ENCODE measurements at regions not wholly inside any gene's neighbourhood (a gene's known extent, or its start where the extent isn't known, plus 50 kb on each side); places are given as distances from the start of the nearest gene placed in this dataset.

DNA sequence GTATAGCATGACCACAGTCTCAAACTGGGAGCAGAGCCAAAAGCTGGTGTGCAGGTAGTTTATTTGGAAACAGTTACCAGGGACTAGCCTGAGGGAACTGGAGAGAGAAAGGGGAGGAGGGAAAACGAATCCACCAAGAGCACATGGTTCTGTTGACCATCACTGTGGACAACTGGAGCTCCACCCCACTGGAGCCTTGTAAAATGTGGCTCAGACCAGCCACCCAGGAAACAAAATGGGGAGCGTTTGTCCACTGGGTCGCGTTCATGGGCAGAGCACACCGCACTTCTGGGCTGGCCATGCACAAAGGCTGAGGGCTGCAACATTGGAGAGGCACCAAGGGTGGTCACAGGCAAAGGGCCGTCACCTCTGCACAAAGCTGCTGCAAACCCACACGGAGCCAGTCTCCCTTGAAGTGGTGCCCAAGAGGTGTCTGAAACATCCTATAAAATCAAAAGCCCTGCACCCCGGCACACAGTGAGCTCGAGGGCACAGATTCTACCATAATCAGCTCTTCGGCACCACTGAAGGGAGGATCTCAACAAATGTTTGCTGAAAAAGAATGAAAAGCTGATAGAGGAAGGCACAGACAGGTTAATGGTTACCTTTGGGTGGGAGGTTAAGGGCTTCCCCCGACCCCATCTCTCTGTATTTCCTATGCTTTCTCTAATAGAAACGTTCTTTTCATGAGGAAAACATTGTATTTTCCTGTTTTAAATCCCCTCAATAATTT lies 192.9 kb downstream of the INHBB start:
- Histone ChIP-seq H4K20me1 (ENCODE audit: insufficient read depth, low read depth, low read length) (no peaks in the 10 kb centered on the region), H3K27ac (ENCODE audit: low read length) (no peak overlapping the region), H3K4me2 (ENCODE audit: low read depth, low read length, poor library complexity, severe bottlenecking) (no peak overlapping the region), H3K9ac (ENCODE audit: low read length) (no peak overlapping the region), H3K9me3 (ENCODE audit: low read length) (no peaks in the 10 kb centered on the region), H3K27me3 (ENCODE audit: low read length) (no peaks in the 10 kb centered on the region), H3K36me3 (ENCODE audit: insufficient read depth, low read length) (no peaks in the 10 kb centered on the region), H3K4me3 (ENCODE audit: low read length) (no peak overlapping the region), H2AFZ (ENCODE audit: low read length) (no peak overlapping the region), H3K9me2 (replicated peaks; ENCODE audit: insufficient read depth, low read length) (no peaks in the 10 kb centered on the region), H3K4me1 (ENCODE audit: low read length) (no peaks in the 10 kb centered on the region), H3K79me2 (ENCODE audit: low read length) (no peaks in the 10 kb centered on the region)
- DNase-seq, result no peak

DNA sequence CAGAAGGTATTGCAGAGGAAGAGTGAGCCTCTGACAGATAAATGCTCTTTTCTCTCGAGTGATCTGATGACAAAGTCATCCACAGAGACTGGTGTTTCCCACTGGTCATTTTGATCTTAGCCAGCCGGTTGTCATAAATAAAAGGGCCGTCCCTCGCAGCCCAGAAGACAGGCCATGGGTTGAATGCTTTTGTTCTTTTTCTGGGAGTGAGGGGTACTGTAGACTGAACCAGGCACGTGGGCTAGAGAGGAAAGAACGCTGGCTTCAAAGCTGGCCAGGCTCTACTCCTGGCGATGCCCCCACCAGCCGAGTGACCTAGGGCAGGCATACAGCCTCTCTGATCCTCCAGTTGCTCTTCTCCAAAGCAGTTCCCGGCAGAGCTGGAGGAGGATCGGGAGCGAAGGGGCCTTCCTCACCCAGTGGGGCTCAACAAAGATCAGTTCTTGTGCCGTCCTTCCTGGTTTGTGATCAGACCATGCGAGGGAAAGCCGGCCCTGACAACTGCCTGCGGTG lies 193.5 kb downstream of the INHBB start:
- Histone ChIP-seq H3K27me3 (ENCODE audit: low read length) (no peaks in the 10 kb centered on the region), H3K4me2 (ENCODE audit: low read depth, low read length, poor library complexity, severe bottlenecking) (no peak overlapping the region), H3K9ac (ENCODE audit: low read length) (no peak overlapping the region), H2AFZ (ENCODE audit: low read length) (no peak overlapping the region), H3K9me2 (replicated peaks; ENCODE audit: insufficient read depth, low read length) (no peaks in the 10 kb centered on the region), H3K4me3 (ENCODE audit: low read length) (no peak overlapping the region), H3K4me1 (ENCODE audit: low read length) (no peaks in the 10 kb centered on the region), H3K36me3 (ENCODE audit: insufficient read depth, low read length) (no peaks in the 10 kb centered on the region), H3K27ac (ENCODE audit: low read length) (no peak overlapping the region), H3K9me3 (ENCODE audit: low read length) (no peaks in the 10 kb centered on the region), H3K79me2 (ENCODE audit: low read length) (no peaks in the 10 kb centered on the region), H4K20me1 (ENCODE audit: insufficient read depth, low read depth, low read length) (no peaks in the 10 kb centered on the region)
- DNase-seq, result no peak

GRCh38 chr2:120539937-120540718 lies 194.2 kb downstream of the INHBB start:
- no peak overlapping the region for H3K4me3 ChIP-seq (ENCODE audit: low read length)
- H3K4me1 ChIP-seq (ENCODE audit: low read length), result no peaks in the 10 kb centered on the region
- no peaks in the 10 kb centered on the region for H3K9me2 ChIP-seq (replicated peaks; ENCODE audit: insufficient read depth, low read length)
- no peaks in the 10 kb centered on the region for H3K79me2 ChIP-seq (ENCODE audit: low read length)
- no peaks in the 10 kb centered on the region for H3K9me3 ChIP-seq (ENCODE audit: low read length)
- no peaks in the 10 kb centered on the region for H4K20me1 ChIP-seq (ENCODE audit: insufficient read depth, low read depth, low read length)
- no peaks in the 10 kb centered on the region for H3K36me3 ChIP-seq (ENCODE audit: insufficient read depth, low read length)
- no peaks in the 10 kb centered on the region for H3K27me3 ChIP-seq (ENCODE audit: low read length)
- H2AFZ ChIP-seq (ENCODE audit: low read length), result no peak overlapping the region
- no peak overlapping the region for H3K4me2 ChIP-seq (ENCODE audit: low read depth, low read length, poor library complexity, severe bottlenecking)
- DNase-seq, result no peak
- H3K27ac ChIP-seq (ENCODE audit: low read length), result no peak overlapping the region
- no peak overlapping the region for H3K9ac ChIP-seq (ENCODE audit: low read length)

- H3K4me3 ChIP-seq (ENCODE audit: low read length), result no peak overlapping the region
- H3K4me2 ChIP-seq (ENCODE audit: low read depth, low read length, poor library complexity, severe bottlenecking), result no peak overlapping the region
- H3K79me2 ChIP-seq (ENCODE audit: low read length), result no peaks in the 10 kb centered on the region
- no peak overlapping the region for H3K9ac ChIP-seq (ENCODE audit: low read length)
- H2AFZ ChIP-seq (ENCODE audit: low read length), result no peak overlapping the region
- no peak for DNase-seq
- no peak overlapping the region for H3K27ac ChIP-seq (ENCODE audit: low read length)
- H3K4me1 ChIP-seq (ENCODE audit: low read length), result no peaks in the 10 kb centered on the region
- H3K27me3 ChIP-seq (ENCODE audit: low read length), result no peaks in the 10 kb centered on the region
- H3K9me3 ChIP-seq (ENCODE audit: low read length), result no peaks in the 10 kb centered on the region
- H3K36me3 ChIP-seq (ENCODE audit: insufficient read depth, low read length), result no peaks in the 10 kb centered on the region
- no peaks in the 10 kb centered on the region for H3K9me2 ChIP-seq (replicated peaks; ENCODE audit: insufficient read depth, low read length)
- H4K20me1 ChIP-seq (ENCODE audit: insufficient read depth, low read depth, low read length), result no peaks in the 10 kb centered on the region
These were observed 194.7 kb upstream of the GLI2 start for GRCh38 chr2:120540719-120541552.

GRCh38 chr2:120541553-120541932 lies 194.1 kb upstream of the GLI2 start:
- no peaks in the 10 kb centered on the region for H3K4me1 ChIP-seq (ENCODE audit: low read length)
- H3K79me2 ChIP-seq (ENCODE audit: low read length), result no peaks in the 10 kb centered on the region
- H3K9me3 ChIP-seq (ENCODE audit: low read length), result no peaks in the 10 kb centered on the region
- no peak overlapping the region for H2AFZ ChIP-seq (ENCODE audit: low read length)
- H3K9ac ChIP-seq (ENCODE audit: low read length), result no peak overlapping the region
- H3K9me2 ChIP-seq (replicated peaks; ENCODE audit: insufficient read depth, low read length), result no peaks in the 10 kb centered on the region
- DNase-seq, result no peak
- H3K27ac ChIP-seq (ENCODE audit: low read length), result no peak overlapping the region
- H3K4me2 ChIP-seq (ENCODE audit: low read depth, low read length, poor library complexity, severe bottlenecking), result no peak overlapping the region
- no peaks in the 10 kb centered on the region for H4K20me1 ChIP-seq (ENCODE audit: insufficient read depth, low read depth, low read length)
- H3K27me3 ChIP-seq (ENCODE audit: low read length), result no peaks in the 10 kb centered on the region
- no peaks in the 10 kb centered on the region for H3K36me3 ChIP-seq (ENCODE audit: insufficient read depth, low read length)
- H3K4me3 ChIP-seq (ENCODE audit: low read length), result no peak overlapping the region

- Histone ChIP-seq H2AFZ (ENCODE audit: low read length) (no peak overlapping the region), H3K9ac (ENCODE audit: low read length) (no peak overlapping the region), H3K9me3 (ENCODE audit: low read length) (no peaks in the 10 kb centered on the region), H3K4me2 (ENCODE audit: low read depth, low read length, poor library complexity, severe bottlenecking) (no peak overlapping the region), H3K27me3 (ENCODE audit: low read length) (no peaks in the 10 kb centered on the region), H3K27ac (ENCODE audit: low read length) (no peak overlapping the region), H4K20me1 (ENCODE audit: insufficient read depth, low read depth, low read length) (no peaks in the 10 kb centered on the region), H3K9me2 (replicated peaks; ENCODE audit: insufficient read depth, low read length) (no peaks in the 10 kb centered on the region), H3K4me3 (ENCODE audit: low read length) (no peak overlapping the region), H3K4me1 (ENCODE audit: low read length) (no peaks in the 10 kb centered on the region), H3K79me2 (ENCODE audit: low read length) (no peaks in the 10 kb centered on the region), H3K36me3 (ENCODE audit: insufficient read depth, low read length) (no peaks in the 10 kb centered on the region)
- no peak for DNase-seq
These were observed 193.5 kb upstream of the GLI2 start for GRCh38 chr2:120541972-120542670.

DNA sequence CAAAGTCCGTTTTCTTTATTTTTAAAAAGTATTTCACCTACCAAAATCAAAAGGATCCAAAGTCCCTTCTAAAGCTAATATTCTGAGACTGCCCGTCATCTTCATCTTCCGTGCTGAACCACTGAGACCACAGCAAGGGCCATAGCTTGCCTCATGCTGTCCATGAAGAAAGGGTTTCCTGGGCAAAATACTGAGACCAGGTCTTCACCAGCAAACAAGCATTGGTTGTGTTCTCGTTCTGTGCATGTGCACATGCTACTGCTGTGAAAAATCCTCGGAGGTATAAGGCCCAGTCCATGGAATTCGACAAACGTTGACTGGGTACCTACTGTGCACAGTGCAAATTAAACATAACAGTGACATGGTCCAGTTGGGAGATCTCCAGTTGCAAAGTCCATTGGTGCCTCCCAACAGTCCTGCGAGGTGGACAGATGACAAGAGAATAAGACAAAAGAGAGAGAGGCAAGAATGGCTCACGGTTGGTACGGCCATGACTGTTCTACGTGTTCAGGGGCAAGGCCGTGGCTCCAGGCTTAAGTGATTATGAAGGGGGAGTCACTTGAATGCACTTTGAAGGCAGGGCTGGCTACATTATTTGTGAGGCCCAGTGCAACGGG lies 192.6 kb upstream of the GLI2 start:
- Histone ChIP-seq H3K36me3 (ENCODE audit: insufficient read depth, low read length) (no peaks in the 10 kb centered on the region), H3K9ac (ENCODE audit: low read length) (no peak overlapping the region), H4K20me1 (ENCODE audit: insufficient read depth, low read depth, low read length) (no peaks in the 10 kb centered on the region), H3K4me1 (ENCODE audit: low read length) (no peaks in the 10 kb centered on the region), H3K9me2 (replicated peaks; ENCODE audit: insufficient read depth, low read length) (no peaks in the 10 kb centered on the region), H3K27ac (ENCODE audit: low read length) (no peak overlapping the region), H2AFZ (ENCODE audit: low read length) (no peak overlapping the region), H3K27me3 (ENCODE audit: low read length) (no peaks in the 10 kb centered on the region), H3K4me3 (ENCODE audit: low read length) (no peak overlapping the region), H3K9me3 (ENCODE audit: low read length) (no peaks in the 10 kb centered on the region), H3K79me2 (ENCODE audit: low read length) (no peaks in the 10 kb centered on the region), H3K4me2 (ENCODE audit: low read depth, low read length, poor library complexity, severe bottlenecking) (no peak overlapping the region)
- no peak for DNase-seq

Data from Karpas-422 (cell line).